Endodermal cell (in vitro differentiated cells): ENCODE measurements at regions not wholly inside any gene's neighbourhood (a gene's known extent, or its start where the extent isn't known, plus 50 kb on each side); places are given as distances from the start of the nearest gene placed in this dataset.

Experiments used
- DNase-seq: peaks from one replicate; pipeline ENCODE4 v3.0.0-alpha.2; 2017
- H3K27ac ChIP-seq: 2 replicates; pipeline ENCODE4 v1.5.1; 2013; ENCODE audit warnings: mild to moderate bottlenecking, low read depth, low read length, moderate library complexity
- H3K27me3 ChIP-seq: 2 replicates; pipeline ENCODE4 v1.6.1; 2013; ENCODE audit warnings: mild to moderate bottlenecking, low read length, moderate library complexity; ENCODE audit not compliant: insufficient read depth, control insufficient read depth, poor library complexity, severe bottlenecking
- H3K36me3 ChIP-seq: 2 replicates; pipeline ENCODE4 v1.7.0; 2013; ENCODE audit warnings: mild to moderate bottlenecking, low read length, moderate library complexity; ENCODE audit not compliant: control insufficient read depth, insufficient read depth
- H3K4me1 ChIP-seq: one replicate; pipeline ENCODE4 v1.7.0; 2013; ENCODE audit warnings: low read length; ENCODE audit not compliant: control insufficient read depth, insufficient read depth
- H3K4me3 ChIP-seq: 2 replicates; pipeline ENCODE4 v1.5.1; 2013; ENCODE audit warnings: mild to moderate bottlenecking, low read length, moderate library complexity
- H3K9ac ChIP-seq: 2 replicates; pipeline ENCODE4 v1.6.1; 2013; ENCODE audit warnings: mild to moderate bottlenecking, low read length, moderate library complexity; ENCODE audit not compliant: poor library complexity, severe bottlenecking; ENCODE audit errors: extremely low read depth
- H3K9me3 ChIP-seq: 2 replicates; pipeline ENCODE4 v1.6.1; 2013; ENCODE audit warnings: mild to moderate bottlenecking, low read length, moderate library complexity; ENCODE audit not compliant: control insufficient read depth
- H3K27ac Mint-ChIP-seq: 2 replicates; pipeline ENCODE4 v1.8.0; 2020; ENCODE audit warnings: mixed read lengths
- H3K27me3 Mint-ChIP-seq: 2 replicates; pipeline ENCODE4 v1.8.0; 2021; ENCODE audit warnings: mild to moderate bottlenecking, mixed read lengths; ENCODE audit not compliant: insufficient read depth
- H3K36me3 Mint-ChIP-seq: 2 replicates; pipeline ENCODE4 v1.8.0; 2020; ENCODE audit warnings: low read depth, mixed read lengths
- H3K4me1 Mint-ChIP-seq: 2 replicates; pipeline ENCODE4 v1.8.0; 2020; ENCODE audit warnings: mixed read lengths
- H3K4me3 Mint-ChIP-seq: 2 replicates; pipeline ENCODE4 v1.8.0; 2020; ENCODE audit warnings: mild to moderate bottlenecking, moderate library complexity, mixed read lengths
- H3K9me3 Mint-ChIP-seq: 2 replicates; pipeline ENCODE4 v1.8.0; 2020; ENCODE audit warnings: mild to moderate bottlenecking, mixed read lengths
- WGBS, 2 experiments: methylation state at CpG; one replicate each; pipeline versions ENCODE4 v1.1.5 to v1.1.7; 2013; ENCODE audit warnings: missing lambda C conversion rate in 2 of 2, mixed read lengths in 1 of 2; ENCODE audit not compliant: insufficient coverage in 1 of 2, insufficient read length in 1 of 2; 5-methylcytosine and 5-hydroxymethylcytosine counted together
- TF ChIP-seq, protein P1 (sequence below): fragments of 200-600 bp; sonication (generic); conservative IDR thresholded peaks from 2 replicates; pipeline ENCODE4 v1.5.0; 2021; ENCODE audit warnings: antibody characterized with exemption, mild to moderate bottlenecking

DNA sequence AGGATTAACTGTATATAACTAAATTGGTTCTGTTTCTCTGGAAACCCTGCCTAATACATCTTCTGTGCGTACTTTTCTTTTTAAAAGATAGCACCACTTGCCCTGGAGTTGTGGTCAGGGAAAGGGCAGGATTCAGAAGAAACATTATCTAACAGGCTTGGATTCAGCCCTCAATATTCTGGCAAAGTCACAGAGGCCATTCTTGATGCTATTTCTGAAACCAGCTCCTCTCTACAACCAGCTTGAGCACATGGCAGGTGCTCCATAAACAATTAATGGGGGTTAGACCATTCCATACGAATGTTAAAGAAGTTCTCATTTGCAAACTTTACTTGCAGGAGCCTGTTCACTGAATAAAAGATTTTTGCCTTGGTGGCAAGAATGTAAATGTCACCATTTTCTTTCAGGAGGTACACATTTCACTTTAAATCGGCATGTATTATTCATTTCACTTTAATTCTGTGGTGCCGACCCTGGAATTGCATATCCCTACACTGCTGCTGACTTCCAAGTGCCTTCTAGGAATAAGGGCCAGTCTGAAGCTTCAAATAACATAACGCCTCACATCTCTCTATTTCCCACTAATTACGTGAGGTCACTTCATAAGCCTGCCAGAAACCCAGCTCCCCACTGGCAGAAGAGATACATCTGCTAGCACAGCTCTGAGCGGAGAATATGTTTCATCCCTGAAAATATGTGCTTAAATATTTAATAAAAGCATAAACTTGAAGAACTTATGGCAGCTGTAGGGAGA, 248.7 kb downstream of the ADGRG6 start:
- no peaks in the 10 kb centered on the region for H3K4me1 Mint-ChIP-seq
- H3K27me3 ChIP-seq, result no peaks in the 10 kb centered on the region
- no peaks in the 10 kb centered on the region for H3K4me1 ChIP-seq
- H3K36me3 ChIP-seq, result no peaks in the 10 kb centered on the region
- H3K27ac Mint-ChIP-seq, result no peak overlapping the region
- H3K4me3 Mint-ChIP-seq, result no peak overlapping the region
- H3K9me3 Mint-ChIP-seq, result no peaks in the 10 kb centered on the region
- TF ChIP-seq, protein P1, sequence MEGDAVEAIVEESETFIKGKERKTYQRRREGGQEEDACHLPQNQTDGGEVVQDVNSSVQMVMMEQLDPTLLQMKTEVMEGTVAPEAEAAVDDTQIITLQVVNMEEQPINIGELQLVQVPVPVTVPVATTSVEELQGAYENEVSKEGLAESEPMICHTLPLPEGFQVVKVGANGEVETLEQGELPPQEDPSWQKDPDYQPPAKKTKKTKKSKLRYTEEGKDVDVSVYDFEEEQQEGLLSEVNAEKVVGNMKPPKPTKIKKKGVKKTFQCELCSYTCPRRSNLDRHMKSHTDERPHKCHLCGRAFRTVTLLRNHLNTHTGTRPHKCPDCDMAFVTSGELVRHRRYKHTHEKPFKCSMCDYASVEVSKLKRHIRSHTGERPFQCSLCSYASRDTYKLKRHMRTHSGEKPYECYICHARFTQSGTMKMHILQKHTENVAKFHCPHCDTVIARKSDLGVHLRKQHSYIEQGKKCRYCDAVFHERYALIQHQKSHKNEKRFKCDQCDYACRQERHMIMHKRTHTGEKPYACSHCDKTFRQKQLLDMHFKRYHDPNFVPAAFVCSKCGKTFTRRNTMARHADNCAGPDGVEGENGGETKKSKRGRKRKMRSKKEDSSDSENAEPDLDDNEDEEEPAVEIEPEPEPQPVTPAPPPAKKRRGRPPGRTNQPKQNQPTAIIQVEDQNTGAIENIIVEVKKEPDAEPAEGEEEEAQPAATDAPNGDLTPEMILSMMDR, result no peak
- H3K27me3 Mint-ChIP-seq, result no peaks in the 10 kb centered on the region
- H3K4me3 ChIP-seq, result no peak overlapping the region
- no peaks in the 10 kb centered on the region for H3K9me3 ChIP-seq
- DNase-seq, result no peak
- no peak overlapping the region for H3K9ac ChIP-seq
- H3K36me3 Mint-ChIP-seq, result no peaks in the 10 kb centered on the region
- no peak overlapping the region for H3K27ac ChIP-seq
- 72 to 78% methylated on average over 3 to 7 of the region's 7 CpGs for WGBS, 2 experiments

DNA sequence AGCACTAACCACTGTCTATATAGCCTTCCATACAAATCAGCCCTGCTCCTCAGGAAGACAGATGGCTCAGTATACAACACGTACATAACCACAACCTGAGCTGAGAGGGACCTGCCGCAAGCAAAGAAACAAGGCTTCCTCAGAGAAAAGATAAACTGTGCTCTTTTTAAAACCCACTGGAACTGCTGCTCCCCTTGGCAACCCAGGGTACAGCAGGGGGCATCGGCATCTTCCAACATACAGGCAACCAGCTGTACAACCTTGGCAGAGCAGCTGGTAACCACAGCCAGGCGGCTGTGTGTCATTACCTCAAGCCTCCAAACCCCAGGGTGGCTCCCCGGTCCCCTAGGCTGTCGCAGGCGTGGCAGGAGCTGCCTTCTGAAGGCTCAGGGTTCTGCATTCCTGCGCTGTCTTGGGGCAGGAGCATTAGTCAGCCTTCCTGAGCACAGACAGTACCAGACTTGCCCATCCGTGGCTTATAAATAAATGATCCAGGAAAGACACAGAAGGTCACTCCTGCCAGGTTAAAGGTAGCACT, 249.5 kb downstream of the ADGRG6 start:
- Mint-ChIP-seq H3K36me3 (no peaks in the 10 kb centered on the region), H3K4me1 (peaks cover under 1% of the 10 kb centered on the region), H3K9me3 (no peaks in the 10 kb centered on the region), H3K4me3 (no peak overlapping the region), H3K27me3 (no peaks in the 10 kb centered on the region), H3K27ac (no peak overlapping the region)
- Histone ChIP-seq H3K9ac (no peak overlapping the region), H3K4me3 (no peak overlapping the region), H3K27me3 (no peaks in the 10 kb centered on the region), H3K4me1 (no peaks in the 10 kb centered on the region), H3K9me3 (no peaks in the 10 kb centered on the region), H3K27ac (no peak overlapping the region), H3K36me3 (no peaks in the 10 kb centered on the region)
- TF ChIP-seq, protein P1, result no peak
- peak; percentile 61 for DNase-seq
- 82 to 95% methylated on average over 8 to 9 of the region's 9 CpGs for WGBS, 2 experiments

DNA sequence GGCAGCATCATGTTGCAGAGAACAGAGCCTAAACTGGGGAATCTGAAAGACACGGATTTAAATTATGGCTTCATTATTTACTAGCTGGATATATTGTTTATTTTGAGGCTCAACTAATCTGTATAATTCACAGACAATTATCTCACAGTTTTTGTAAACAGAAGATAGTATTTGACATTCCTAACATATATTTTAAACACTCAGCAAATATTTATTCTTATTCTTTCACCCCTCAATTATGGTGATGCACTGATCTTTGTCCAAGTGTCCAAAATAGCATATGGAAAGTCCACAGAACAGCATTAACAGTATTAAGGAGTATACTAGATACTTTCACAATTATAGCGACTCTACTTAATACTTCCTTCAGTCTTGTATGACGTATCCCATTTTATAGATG, 257.0 kb downstream of the ADGRG6 start:
- H3K27ac Mint-ChIP-seq, result no peak overlapping the region
- Histone ChIP-seq H3K9me3 (no peaks in the 10 kb centered on the region), H3K4me1 (no peaks in the 10 kb centered on the region), H3K27ac (no peak overlapping the region), H3K4me3 (no peak overlapping the region), H3K9ac (no peak overlapping the region), H3K36me3 (no peaks in the 10 kb centered on the region), H3K27me3 (no peaks in the 10 kb centered on the region)
- H3K36me3 Mint-ChIP-seq, result no peaks in the 10 kb centered on the region
- TF ChIP-seq, protein P1, result no peak
- peaks cover 7% of the 10 kb centered on the region for H3K4me1 Mint-ChIP-seq
- H3K9me3 Mint-ChIP-seq, result peaks cover 3% of the 10 kb centered on the region
- H3K4me3 Mint-ChIP-seq, result no peak overlapping the region
- DNase-seq, result no peak
- peaks cover 3% of the 10 kb centered on the region for H3K27me3 Mint-ChIP-seq
- 92 to 100% methylated on average over 2 to 3 of the region's 3 CpGs for WGBS, 2 experiments
